ENCODE measurements at regions not wholly inside any gene's neighbourhood (a gene's known extent, or its start where the extent isn't known, plus 50 kb on each side); places are given as distances from the start of the nearest gene placed in this dataset.

GRCh38 chr5:98218838-98219237 is 554.6 kb upstream of the RGMB start:
- TF ChIP-seq, protein P1, sequence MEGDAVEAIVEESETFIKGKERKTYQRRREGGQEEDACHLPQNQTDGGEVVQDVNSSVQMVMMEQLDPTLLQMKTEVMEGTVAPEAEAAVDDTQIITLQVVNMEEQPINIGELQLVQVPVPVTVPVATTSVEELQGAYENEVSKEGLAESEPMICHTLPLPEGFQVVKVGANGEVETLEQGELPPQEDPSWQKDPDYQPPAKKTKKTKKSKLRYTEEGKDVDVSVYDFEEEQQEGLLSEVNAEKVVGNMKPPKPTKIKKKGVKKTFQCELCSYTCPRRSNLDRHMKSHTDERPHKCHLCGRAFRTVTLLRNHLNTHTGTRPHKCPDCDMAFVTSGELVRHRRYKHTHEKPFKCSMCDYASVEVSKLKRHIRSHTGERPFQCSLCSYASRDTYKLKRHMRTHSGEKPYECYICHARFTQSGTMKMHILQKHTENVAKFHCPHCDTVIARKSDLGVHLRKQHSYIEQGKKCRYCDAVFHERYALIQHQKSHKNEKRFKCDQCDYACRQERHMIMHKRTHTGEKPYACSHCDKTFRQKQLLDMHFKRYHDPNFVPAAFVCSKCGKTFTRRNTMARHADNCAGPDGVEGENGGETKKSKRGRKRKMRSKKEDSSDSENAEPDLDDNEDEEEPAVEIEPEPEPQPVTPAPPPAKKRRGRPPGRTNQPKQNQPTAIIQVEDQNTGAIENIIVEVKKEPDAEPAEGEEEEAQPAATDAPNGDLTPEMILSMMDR (IDR thresholded peaks at IDR 0.05) = no peak
- no peak for TF ChIP-seq POLR2A (IDR thresholded peaks at IDR 0.05)

All from uterus (tissue), 2 donors.